ENCODE measurements at regions not wholly inside any gene's neighbourhood (a gene's known extent, or its start where the extent isn't known, plus 50 kb on each side); places are given as distances from the start of the nearest gene placed in this dataset.
"Not testable (repeated sequence)": the region's sequence is repeated elsewhere in the genome, so short reads cannot be mapped to it uniquely, and the experiment has no call there.

GRCh38 chrX:95622200-95622599 lies 1062.4 kb upstream of the DIAPH2 start:
- no peak for DNase-seq

GRCh38 chrX:95626748-95627147 lies 1057.9 kb upstream of the DIAPH2 start:
- DNase-seq: no peak

DNA sequence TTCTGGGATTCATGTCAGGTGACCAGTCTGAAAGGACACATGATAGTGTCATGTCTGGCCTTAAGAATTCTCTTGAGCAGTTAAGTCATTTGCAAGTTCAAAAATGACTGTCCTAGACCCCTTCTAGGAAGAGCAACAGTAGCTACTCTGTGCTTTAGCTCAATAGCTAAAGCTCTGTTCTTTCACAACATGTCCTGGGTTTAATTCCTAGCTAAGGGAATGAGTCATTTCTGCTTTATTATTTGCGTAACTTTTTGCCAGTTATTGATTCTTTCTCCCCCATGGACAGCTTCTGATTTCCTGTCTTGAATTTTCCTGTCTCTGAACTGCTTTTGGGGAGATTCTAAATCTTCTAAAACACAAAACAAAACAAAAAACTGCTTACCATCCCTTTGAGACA lies 1055.8 kb upstream of the DIAPH2 start:
- DNase-seq: no peak

- DNase-seq: no peak
Measured at GRCh38 chrX:95629737-95630136, 1054.9 kb upstream of the DIAPH2 start.

DNA sequence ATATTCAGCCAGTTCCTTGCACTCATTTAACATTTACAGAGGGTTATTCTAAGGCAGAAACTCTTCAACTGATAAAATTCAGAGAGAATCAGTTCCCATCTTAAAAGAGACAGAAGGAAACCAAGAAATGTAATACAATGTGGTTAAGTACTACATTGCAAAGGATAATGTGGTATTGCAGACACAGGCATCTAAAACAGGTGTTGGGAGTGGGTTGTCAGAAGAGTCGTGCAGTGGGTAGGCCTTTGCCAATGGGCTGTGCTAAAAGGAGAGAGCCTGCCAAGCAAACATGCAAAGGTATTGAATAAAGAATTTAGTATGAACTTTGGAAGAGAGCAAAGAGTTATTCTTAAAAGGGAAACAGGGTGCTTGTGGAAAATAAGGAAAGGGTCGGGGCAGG lies 1044.4 kb upstream of the DIAPH2 start:
- no peak for DNase-seq

DNA sequence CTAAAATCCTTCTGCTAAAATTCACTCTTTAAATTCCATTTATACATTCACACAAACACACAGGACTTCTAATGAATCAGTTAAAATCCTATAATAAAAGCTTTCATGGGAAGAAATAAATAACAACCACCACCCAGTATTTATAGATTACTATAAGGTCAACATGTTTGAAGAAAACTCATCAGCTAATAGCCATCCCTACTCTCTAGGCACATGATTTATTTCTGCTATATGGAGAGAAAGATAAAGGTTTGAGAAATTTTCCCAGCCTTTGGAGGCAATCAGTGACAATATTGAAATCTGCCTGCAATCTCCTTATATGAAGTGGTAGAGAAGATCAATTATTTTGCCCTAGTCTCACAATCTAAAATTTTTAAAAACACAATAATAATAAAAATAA lies 1038.9 kb upstream of the DIAPH2 start:
- DNase-seq: no peak

- DNase-seq: no peak
Measured at GRCh38 chrX:95662200-95662599, 1022.4 kb upstream of the DIAPH2 start.

DNA sequence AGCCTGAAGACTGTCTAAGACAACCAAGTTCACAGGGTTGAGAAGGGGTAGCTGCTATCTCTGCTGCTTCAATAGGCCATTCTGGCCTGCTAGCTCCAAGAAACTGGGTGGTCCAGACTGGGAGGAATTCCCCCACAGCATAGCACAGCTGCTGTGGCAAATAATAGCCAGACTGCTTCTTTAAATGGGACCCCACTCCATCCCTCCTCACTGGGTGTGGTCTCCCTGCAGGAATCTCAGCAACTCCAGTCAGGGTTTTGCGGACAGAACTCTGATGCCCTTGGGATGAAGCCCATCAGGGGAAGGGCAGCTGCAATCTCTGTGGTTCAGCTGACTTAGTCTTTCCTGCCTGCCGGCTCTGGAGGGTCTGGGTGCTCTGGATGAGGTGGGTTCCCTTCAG lies 1018.6 kb upstream of the DIAPH2 start:
- DNase-seq: no peak

GRCh38 chrX:95675011-95675410 lies 1009.6 kb upstream of the DIAPH2 start:
- DNase-seq: no peak

GRCh38 chrX:95675794-95676193 lies 1008.8 kb upstream of the DIAPH2 start:
- no peak for DNase-seq

- DNase-seq: no peak
Measured at GRCh38 chrX:95678679-95679078, 1006.0 kb upstream of the DIAPH2 start.

DNA sequence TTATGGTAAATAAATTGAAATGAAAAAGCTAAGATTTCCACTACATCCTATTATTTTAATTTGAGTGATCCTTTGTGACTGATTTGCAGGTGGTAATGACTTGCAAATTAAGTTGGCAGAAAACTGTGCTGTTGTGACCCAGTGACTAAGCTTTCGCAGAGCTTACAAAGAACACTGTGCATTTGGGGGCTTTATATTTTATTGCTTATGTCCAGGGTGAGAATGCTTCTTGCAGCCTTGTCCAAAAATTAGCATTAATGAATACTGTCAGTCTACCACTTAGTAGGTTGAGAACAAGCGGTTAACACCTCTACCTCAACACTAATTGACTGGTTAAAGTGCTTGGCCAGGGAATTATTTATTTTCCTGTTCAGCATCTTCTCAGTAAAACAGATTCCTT lies 991.3 kb upstream of the DIAPH2 start:
- no peak for DNase-seq

GRCh38 chrX:95703696-95704095 lies 980.9 kb upstream of the DIAPH2 start:
- no peak for DNase-seq

- no peak for DNase-seq
Measured at GRCh38 chrX:95716841-95717240, 967.8 kb upstream of the DIAPH2 start.

- DNase-seq: no peak
Measured at GRCh38 chrX:95718746-95719145, 965.9 kb upstream of the DIAPH2 start.

- no peak for DNase-seq
Measured at GRCh38 chrX:95721011-95721410, 963.6 kb upstream of the DIAPH2 start.

DNA sequence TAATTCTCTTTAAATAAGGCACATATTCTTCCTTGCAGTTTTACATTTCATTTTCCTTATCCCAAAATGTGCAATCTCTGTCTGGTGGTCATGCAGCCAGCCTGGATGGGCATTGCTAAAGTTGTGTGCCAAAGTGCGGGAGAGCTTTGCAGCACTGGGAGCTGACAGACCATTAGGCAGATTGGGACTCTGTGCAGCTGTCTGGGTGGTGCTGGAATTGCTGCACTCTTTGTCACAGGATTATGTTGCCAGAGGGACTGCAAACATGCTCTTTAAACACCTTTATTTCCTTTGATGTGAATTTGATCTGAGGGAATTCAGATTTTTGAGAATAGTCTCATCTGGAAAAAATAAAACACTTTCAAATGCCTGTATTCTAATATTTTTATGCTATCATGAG lies 956.2 kb upstream of the DIAPH2 start:
- no peak for DNase-seq

GRCh38 chrX:95729401-95729800 lies 955.2 kb upstream of the DIAPH2 start:
- no peak for DNase-seq

GRCh38 chrX:95733426-95733825 lies 951.2 kb upstream of the DIAPH2 start:
- DNase-seq: peak; percentile 55

- DNase-seq: peak; percentile 5
Measured at GRCh38 chrX:95754411-95754810, 930.2 kb upstream of the DIAPH2 start.

GRCh38 chrX:95760356-95760755 lies 924.3 kb upstream of the DIAPH2 start:
- no peak for DNase-seq

- DNase-seq: no peak
Measured at GRCh38 chrX:95762716-95763115, 921.9 kb upstream of the DIAPH2 start.

DNA sequence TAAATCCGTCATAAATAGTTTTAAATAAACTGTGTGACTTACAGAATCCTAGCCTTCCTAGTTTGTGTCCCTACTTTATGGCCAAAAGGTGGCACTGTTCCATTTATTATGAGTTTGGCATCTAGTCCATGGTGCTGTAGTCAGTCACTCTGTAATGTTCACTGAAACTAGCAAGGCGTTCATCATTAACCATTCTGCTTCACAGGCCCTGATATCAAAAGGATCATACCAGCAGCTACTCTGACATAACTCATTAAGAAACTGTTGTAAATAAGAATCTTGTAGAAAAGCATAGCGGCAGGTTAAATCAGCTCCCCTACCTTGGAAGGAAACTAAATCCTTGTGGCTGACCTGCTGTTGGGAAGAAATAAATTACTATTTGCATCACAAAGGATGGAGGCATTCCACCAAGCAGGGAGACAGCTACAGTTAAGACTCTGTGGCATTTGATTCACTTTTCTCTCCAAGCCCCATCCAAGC lies 919.6 kb upstream of the DIAPH2 start:
- peak; percentile 57 for DNase-seq

DNA sequence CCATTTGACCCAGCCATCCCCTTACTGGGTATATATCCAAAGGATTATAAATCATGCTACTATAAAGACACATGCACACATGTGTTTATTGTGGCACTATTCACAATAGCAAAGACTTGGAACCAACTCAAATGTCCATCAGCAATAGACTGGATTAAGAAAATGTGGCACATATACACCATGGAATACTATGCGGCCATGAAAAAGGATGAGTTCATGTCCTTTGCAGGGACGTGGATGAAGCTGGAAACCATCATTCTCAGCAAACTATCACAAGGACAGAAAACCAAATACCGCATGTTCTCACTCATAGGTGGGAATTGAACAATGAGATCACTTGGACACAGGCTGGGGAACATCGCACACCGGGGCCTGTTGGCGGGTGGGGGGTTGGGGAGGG lies 913.4 kb upstream of the DIAPH2 start:
- not testable (repeated sequence) for DNase-seq

DNA sequence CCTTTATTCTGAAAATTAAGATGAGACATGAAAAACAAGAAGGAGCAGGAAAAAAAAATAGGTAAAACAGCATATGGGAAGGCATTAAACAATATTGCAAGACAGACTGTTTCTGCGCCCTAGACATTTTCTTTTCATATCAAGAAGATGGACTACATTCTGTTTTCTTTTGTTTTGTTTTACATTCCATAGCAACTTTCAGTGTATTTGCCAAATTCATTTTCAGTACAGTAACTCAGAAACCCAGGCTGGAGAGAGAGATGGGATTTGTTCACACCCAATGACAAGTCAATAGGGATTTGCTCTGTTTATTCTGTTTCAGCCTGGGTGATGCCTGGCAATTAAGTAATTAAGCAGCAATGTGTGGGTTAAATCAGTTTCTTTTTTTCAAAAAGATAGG lies 892.8 kb upstream of the DIAPH2 start:
- no peak for DNase-seq

GRCh38 chrX:95797344-95797743 lies 887.3 kb upstream of the DIAPH2 start:
- no peak for DNase-seq

Data from NCI-H1105 treated with DMSO at 0.1 percent for 48 hours (cell line).